ENCODE measurements at regions not wholly inside any gene's neighbourhood (a gene's known extent, or its start where the extent isn't known, plus 50 kb on each side); places are given as distances from the start of the nearest gene placed in this dataset.

- no peaks in the 10 kb centered on the region for H3K9me3 ChIP-seq (ENCODE audit: control insufficient read depth in 2 of 2, low read length in 2 of 2)
- H3K9ac ChIP-seq (ENCODE audit: low read depth in 1 of 2, low read length in 2 of 2): no peak overlapping the region
- no peaks in the 10 kb centered on the region for H3K36me3 ChIP-seq (ENCODE audit: control insufficient read depth in 2 of 2, insufficient read depth in 2 of 2, low read length in 2 of 2)
- no peak overlapping the region for H3K27ac ChIP-seq (ENCODE audit: low read depth in 2 of 2, low read length in 2 of 2)
- H3K4me3 ChIP-seq (ENCODE audit: low read length in 2 of 2): no peak overlapping the region
- H3K4me1 ChIP-seq (ENCODE audit: control insufficient read depth in 2 of 2, insufficient read depth in 2 of 2, low read length in 2 of 2): peaks cover 3 to 19% of the 10 kb centered on the region in 2 donors
- H3K27me3 ChIP-seq (ENCODE audit: control insufficient read depth in 2 of 2, insufficient read depth in 2 of 2, low read length in 2 of 2): no peaks in the 10 kb centered on the region
These were observed 389.7 kb downstream of the SOX9 start for GRCh38 chr17:72510351-72511016.

- peak overlapping the region in 1 of 2 donors; percentile 40 for H3K27ac ChIP-seq (ENCODE audit: low read depth in 2 of 2, low read length in 2 of 2)
- H3K36me3 ChIP-seq (ENCODE audit: control insufficient read depth in 2 of 2, insufficient read depth in 2 of 2, low read length in 2 of 2): no peaks in the 10 kb centered on the region
- no peaks in the 10 kb centered on the region for H3K9me3 ChIP-seq (ENCODE audit: control insufficient read depth in 2 of 2, low read length in 2 of 2)
- H3K4me1 ChIP-seq (ENCODE audit: control insufficient read depth in 2 of 2, insufficient read depth in 2 of 2, low read length in 2 of 2): peaks cover 6 to 21% of the 10 kb centered on the region in 2 donors
- no peak overlapping the region for H3K4me3 ChIP-seq (ENCODE audit: low read length in 2 of 2)
- no peak overlapping the region for H3K9ac ChIP-seq (ENCODE audit: low read depth in 1 of 2, low read length in 2 of 2)
- H3K27me3 ChIP-seq (ENCODE audit: control insufficient read depth in 2 of 2, insufficient read depth in 2 of 2, low read length in 2 of 2): no peaks in the 10 kb centered on the region
These were observed 390.4 kb downstream of the SOX9 start for GRCh38 chr17:72511242-72511641.

- Histone ChIP-seq H3K4me3 (ENCODE audit: low read length in 2 of 2) (no peak overlapping the region), H3K4me1 (ENCODE audit: control insufficient read depth in 2 of 2, insufficient read depth in 2 of 2, low read length in 2 of 2) (peaks cover 6 to 21% of the 10 kb centered on the region in 2 donors), H3K9me3 (ENCODE audit: control insufficient read depth in 2 of 2, low read length in 2 of 2) (no peaks in the 10 kb centered on the region), H3K27me3 (ENCODE audit: control insufficient read depth in 2 of 2, insufficient read depth in 2 of 2, low read length in 2 of 2) (no peaks in the 10 kb centered on the region), H3K27ac (ENCODE audit: low read depth in 2 of 2, low read length in 2 of 2) (peak overlapping the region in 1 of 2 donors; percentile 40), H3K9ac (ENCODE audit: low read depth in 1 of 2, low read length in 2 of 2) (no peak overlapping the region), H3K36me3 (ENCODE audit: control insufficient read depth in 2 of 2, insufficient read depth in 2 of 2, low read length in 2 of 2) (no peaks in the 10 kb centered on the region)
These were observed 391.1 kb downstream of the SOX9 start for GRCh38 chr17:72511874-72512273.

- Histone ChIP-seq H3K9ac (ENCODE audit: low read depth in 1 of 2, low read length in 2 of 2) (no peak overlapping the region), H3K9me3 (ENCODE audit: control insufficient read depth in 2 of 2, low read length in 2 of 2) (no peaks in the 10 kb centered on the region), H3K27ac (ENCODE audit: low read depth in 2 of 2, low read length in 2 of 2) (no peak overlapping the region), H3K4me1 (ENCODE audit: control insufficient read depth in 2 of 2, insufficient read depth in 2 of 2, low read length in 2 of 2) (peaks cover 6 to 24% of the 10 kb centered on the region in 2 donors), H3K27me3 (ENCODE audit: control insufficient read depth in 2 of 2, insufficient read depth in 2 of 2, low read length in 2 of 2) (no peaks in the 10 kb centered on the region), H3K4me3 (ENCODE audit: low read length in 2 of 2) (no peak overlapping the region), H3K36me3 (ENCODE audit: control insufficient read depth in 2 of 2, insufficient read depth in 2 of 2, low read length in 2 of 2) (no peaks in the 10 kb centered on the region)
These were observed 392.1 kb downstream of the SOX9 start for GRCh38 chr17:72512649-72513556.

- no peak overlapping the region for H3K9ac ChIP-seq (ENCODE audit: low read depth in 1 of 2, low read length in 2 of 2)
- H3K27ac ChIP-seq (ENCODE audit: low read depth in 2 of 2, low read length in 2 of 2): no peak overlapping the region
- no peak overlapping the region for H3K4me3 ChIP-seq (ENCODE audit: low read length in 2 of 2)
- peaks cover 17 to 38% of the 10 kb centered on the region in 2 donors for H3K4me1 ChIP-seq (ENCODE audit: control insufficient read depth in 2 of 2, insufficient read depth in 2 of 2, low read length in 2 of 2)
- H3K36me3 ChIP-seq (ENCODE audit: control insufficient read depth in 2 of 2, insufficient read depth in 2 of 2, low read length in 2 of 2): no peaks in the 10 kb centered on the region
- H3K27me3 ChIP-seq (ENCODE audit: control insufficient read depth in 2 of 2, insufficient read depth in 2 of 2, low read length in 2 of 2): no peaks in the 10 kb centered on the region
- H3K9me3 ChIP-seq (ENCODE audit: control insufficient read depth in 2 of 2, low read length in 2 of 2): no peaks in the 10 kb centered on the region
These were observed 393.6 kb downstream of the SOX9 start for GRCh38 chr17:72514321-72514861.

- H3K27ac ChIP-seq (ENCODE audit: low read depth in 2 of 2, low read length in 2 of 2): no peak overlapping the region
- H3K4me3 ChIP-seq (ENCODE audit: low read length in 2 of 2): no peak overlapping the region
- H3K4me1 ChIP-seq (ENCODE audit: control insufficient read depth in 2 of 2, insufficient read depth in 2 of 2, low read length in 2 of 2): peaks cover 19 to 40% of the 10 kb centered on the region in 2 donors
- H3K36me3 ChIP-seq (ENCODE audit: control insufficient read depth in 2 of 2, insufficient read depth in 2 of 2, low read length in 2 of 2): no peaks in the 10 kb centered on the region
- H3K27me3 ChIP-seq (ENCODE audit: control insufficient read depth in 2 of 2, insufficient read depth in 2 of 2, low read length in 2 of 2): no peaks in the 10 kb centered on the region
- H3K9ac ChIP-seq (ENCODE audit: low read depth in 1 of 2, low read length in 2 of 2): no peak overlapping the region
- H3K9me3 ChIP-seq (ENCODE audit: control insufficient read depth in 2 of 2, low read length in 2 of 2): no peaks in the 10 kb centered on the region
These were observed 394.1 kb downstream of the SOX9 start for GRCh38 chr17:72514891-72515290.

- Histone ChIP-seq H3K9ac (ENCODE audit: low read depth in 1 of 2, low read length in 2 of 2) (no peak overlapping the region), H3K27me3 (ENCODE audit: control insufficient read depth in 2 of 2, insufficient read depth in 2 of 2, low read length in 2 of 2) (no peaks in the 10 kb centered on the region), H3K4me1 (ENCODE audit: control insufficient read depth in 2 of 2, insufficient read depth in 2 of 2, low read length in 2 of 2) (peaks cover 18 to 40% of the 10 kb centered on the region in 2 donors), H3K27ac (ENCODE audit: low read depth in 2 of 2, low read length in 2 of 2) (no peak overlapping the region), H3K36me3 (ENCODE audit: control insufficient read depth in 2 of 2, insufficient read depth in 2 of 2, low read length in 2 of 2) (no peaks in the 10 kb centered on the region), H3K4me3 (ENCODE audit: low read length in 2 of 2) (no peak overlapping the region), H3K9me3 (ENCODE audit: control insufficient read depth in 2 of 2, low read length in 2 of 2) (no peaks in the 10 kb centered on the region)
These were observed 394.7 kb downstream of the SOX9 start for GRCh38 chr17:72515291-72516065.

GRCh38 chr17:72516772-72517399, 396.1 kb downstream of the SOX9 start:
- no peaks in the 10 kb centered on the region for H3K9me3 ChIP-seq (ENCODE audit: control insufficient read depth in 2 of 2, low read length in 2 of 2)
- no peak overlapping the region for H3K4me3 ChIP-seq (ENCODE audit: low read length in 2 of 2)
- no peaks in the 10 kb centered on the region for H3K27me3 ChIP-seq (ENCODE audit: control insufficient read depth in 2 of 2, insufficient read depth in 2 of 2, low read length in 2 of 2)
- H3K36me3 ChIP-seq (ENCODE audit: control insufficient read depth in 2 of 2, insufficient read depth in 2 of 2, low read length in 2 of 2): no peaks in the 10 kb centered on the region
- no peak overlapping the region for H3K9ac ChIP-seq (ENCODE audit: low read depth in 1 of 2, low read length in 2 of 2)
- H3K4me1 ChIP-seq (ENCODE audit: control insufficient read depth in 2 of 2, insufficient read depth in 2 of 2, low read length in 2 of 2): peaks cover 24 to 42% of the 10 kb centered on the region in 2 donors
- H3K27ac ChIP-seq (ENCODE audit: low read depth in 2 of 2, low read length in 2 of 2): no peak overlapping the region

GRCh38 chr17:72517413-72518158, 396.8 kb downstream of the SOX9 start:
- peak overlapping the region; percentile 87 to 89 for H3K27ac ChIP-seq (ENCODE audit: low read depth in 2 of 2, low read length in 2 of 2)
- H3K4me1 ChIP-seq (ENCODE audit: control insufficient read depth in 2 of 2, insufficient read depth in 2 of 2, low read length in 2 of 2): peaks cover 24 to 39% of the 10 kb centered on the region in 2 donors
- no peaks in the 10 kb centered on the region for H3K9me3 ChIP-seq (ENCODE audit: control insufficient read depth in 2 of 2, low read length in 2 of 2)
- H3K27me3 ChIP-seq (ENCODE audit: control insufficient read depth in 2 of 2, insufficient read depth in 2 of 2, low read length in 2 of 2): no peaks in the 10 kb centered on the region
- H3K36me3 ChIP-seq (ENCODE audit: control insufficient read depth in 2 of 2, insufficient read depth in 2 of 2, low read length in 2 of 2): no peaks in the 10 kb centered on the region
- H3K9ac ChIP-seq (ENCODE audit: low read depth in 1 of 2, low read length in 2 of 2): no peak overlapping the region
- H3K4me3 ChIP-seq (ENCODE audit: low read length in 2 of 2): no peak overlapping the region

Measured in mucosa of rectum (tissue), 2 donors.